Left kidney (tissue), 1 donor: ENCODE measurements at regions not wholly inside any gene's neighbourhood (a gene's known extent, or its start where the extent isn't known, plus 50 kb on each side); places are given as distances from the start of the nearest gene placed in this dataset.
"Not testable (repeated sequence)": the region's sequence is repeated elsewhere in the genome, so short reads cannot be mapped to it uniquely, and the experiment has no call there.

Experiments
- DNase-seq: peaks from one replicate; pipeline ENCODE4 v3.0.0-alpha.2; 2013

DNA sequence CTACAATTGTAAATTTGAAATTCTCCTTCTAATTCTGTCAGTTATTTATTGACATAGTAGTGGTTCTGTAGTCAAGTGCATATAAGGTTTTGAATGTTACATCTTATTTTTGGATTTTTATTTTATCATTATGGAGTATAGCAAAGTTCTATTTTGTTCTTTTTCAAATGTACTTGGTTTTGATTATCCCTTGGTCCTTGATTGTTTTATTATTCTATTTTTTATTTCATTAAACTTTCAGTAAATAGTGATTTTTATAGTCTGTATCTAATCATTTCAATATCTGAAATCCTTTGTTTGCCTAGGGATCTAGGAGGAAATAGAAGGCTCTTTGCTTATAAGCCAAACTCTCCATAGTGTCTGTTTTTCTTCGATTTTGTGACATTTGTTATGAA, 87.8 kb downstream of the HFE start:
- DNase-seq = no peak

DNA sequence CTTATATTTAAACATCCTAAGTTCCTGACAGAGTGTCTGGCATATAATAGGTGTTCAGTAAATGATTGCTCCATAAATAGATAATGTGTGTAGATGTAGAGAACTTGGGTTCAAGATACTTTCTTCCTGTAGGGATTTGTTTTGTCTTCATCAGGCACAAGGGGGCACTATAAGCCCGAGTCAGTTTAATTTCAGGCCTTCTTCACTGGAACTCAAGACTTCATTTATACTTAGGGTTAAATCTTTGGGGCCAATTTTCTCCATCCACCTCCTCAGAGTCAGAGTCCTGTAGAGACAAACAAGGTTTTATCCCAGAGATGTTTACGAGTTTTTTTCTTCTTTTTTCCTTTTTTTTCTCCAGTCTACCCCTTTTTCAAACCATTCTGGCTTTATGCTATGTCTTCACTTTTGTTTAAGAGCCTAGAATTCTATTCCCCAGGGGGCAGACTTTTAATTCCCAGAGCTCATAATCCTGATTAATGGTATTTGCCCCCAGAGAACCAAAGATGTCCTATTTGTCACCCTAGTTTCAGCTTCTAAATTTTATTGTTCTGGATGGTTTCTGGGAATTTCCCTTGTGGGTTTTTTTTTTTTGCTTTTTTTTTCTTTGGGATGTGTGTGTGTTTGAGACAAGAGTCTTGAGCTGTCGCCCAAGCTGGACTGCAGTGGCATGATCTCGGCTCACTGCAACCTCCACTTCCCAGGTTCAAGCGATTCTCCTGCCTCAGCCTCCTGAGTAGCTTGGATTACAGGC, 88.4 kb downstream of the HFE start:
- no peak for DNase-seq

- DNase-seq = no peak
Observed at GRCh38 chr6:26179675-26180074, 92.4 kb downstream of the HFE start.

DNA sequence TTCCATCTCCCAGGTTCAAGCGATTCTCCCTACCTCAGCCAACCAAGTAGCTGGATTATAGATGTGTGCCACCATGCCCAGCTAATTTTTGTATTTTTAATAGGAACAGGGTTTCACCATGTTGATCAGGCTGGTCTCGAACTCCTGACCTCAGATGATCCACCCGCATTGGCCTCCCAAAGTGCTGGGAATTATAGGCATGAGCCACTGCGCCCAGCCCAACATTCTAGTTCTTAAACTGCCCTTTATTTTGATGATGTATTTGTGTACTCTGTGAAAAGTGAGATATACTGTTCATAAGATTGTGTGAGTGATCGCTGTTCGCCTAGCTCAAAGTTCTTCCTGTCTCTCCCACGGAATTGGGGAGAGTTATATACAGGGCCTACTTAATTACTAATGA, 93.1 kb downstream of the HFE start:
- DNase-seq = no peak

GRCh38 chr6:26183237-26183580, 96.0 kb downstream of the HFE start:
- no peak for DNase-seq

DNA sequence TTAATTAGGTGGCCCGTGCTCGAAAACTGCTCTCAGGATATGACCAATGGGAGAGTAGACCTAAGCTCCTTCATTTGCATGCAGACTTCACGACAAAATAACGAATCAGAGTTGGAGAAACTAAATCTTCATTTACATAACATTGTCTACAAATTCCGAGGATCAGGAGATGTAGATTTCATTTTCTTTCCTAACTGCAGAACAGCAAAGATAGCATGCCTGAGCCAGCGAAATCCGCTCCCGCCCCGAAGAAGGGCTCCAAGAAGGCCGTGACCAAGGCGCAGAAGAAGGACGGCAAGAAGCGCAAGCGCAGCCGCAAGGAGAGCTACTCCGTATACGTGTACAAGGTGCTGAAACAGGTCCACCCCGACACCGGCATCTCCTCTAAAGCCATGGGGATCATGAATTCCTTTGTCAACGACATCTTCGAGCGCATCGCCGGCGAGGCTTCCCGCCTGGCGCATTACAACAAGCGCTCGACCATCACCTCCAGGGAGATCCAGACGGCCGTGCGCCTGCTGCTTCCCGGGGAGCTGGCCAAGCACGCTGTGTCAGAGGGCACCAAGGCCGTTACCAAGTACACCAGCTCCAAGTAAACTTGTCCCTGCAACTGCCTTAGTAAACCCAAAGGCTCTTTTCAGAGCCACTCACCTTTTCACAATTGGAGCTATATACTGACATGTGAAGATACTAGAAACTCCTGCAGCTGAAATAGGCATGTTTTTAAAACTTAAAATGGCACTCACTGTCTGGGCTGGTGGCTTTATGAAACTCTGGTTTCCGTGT, 96.5 kb downstream of the HFE start:
- DNase-seq = peak; percentile 94

DNA sequence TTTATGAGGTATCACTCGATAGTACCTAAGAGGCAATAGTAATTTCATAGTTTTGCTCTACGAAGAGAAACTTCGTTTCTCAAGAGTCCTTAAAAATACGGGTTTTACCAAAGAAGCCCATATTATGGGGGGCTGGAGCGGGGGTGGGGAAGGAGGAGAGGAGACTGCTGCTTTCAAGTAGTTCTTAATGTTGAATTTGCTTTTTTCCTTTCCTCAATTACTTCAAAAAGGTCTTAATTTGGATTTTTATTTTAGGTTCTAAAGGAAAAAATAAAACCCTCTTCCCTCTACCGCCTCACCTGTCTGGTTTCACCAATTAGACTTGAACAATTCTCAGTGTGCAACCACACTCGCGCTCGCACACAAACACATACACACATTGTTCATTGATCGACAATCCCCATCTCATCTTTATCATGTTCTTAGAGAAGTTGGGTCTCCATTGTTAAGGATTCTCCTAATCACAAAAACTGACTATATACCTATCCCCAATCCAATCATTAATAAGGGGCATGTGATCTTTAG, 97.2 kb downstream of the HFE start:
- DNase-seq = no peak

DNA sequence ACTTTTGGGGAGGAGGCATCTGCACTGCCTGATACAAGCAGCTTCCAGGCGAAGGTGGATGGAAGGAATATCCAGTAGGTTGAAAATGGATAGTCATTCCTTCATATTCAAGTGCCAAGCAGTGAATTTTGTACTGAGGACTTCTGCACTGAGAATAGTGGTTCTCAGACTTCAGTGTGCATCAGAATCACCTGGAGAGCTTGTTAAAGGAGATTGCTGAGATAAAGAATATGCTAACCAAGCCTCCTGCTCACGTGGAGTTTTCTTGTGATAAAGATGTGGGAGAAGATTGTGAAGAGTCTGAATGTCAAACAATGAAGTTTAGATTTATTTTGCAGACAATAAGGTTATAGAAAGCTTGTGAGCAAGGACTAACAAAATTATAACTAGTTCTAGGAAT, 97.8 kb downstream of the HFE start:
- DNase-seq = no peak

GRCh38 chr6:26185802-26186201, 98.6 kb downstream of the HFE start:
- no peak for DNase-seq

GRCh38 chr6:26186652-26187051, 99.4 kb downstream of the HFE start:
- no peak for DNase-seq

DNA sequence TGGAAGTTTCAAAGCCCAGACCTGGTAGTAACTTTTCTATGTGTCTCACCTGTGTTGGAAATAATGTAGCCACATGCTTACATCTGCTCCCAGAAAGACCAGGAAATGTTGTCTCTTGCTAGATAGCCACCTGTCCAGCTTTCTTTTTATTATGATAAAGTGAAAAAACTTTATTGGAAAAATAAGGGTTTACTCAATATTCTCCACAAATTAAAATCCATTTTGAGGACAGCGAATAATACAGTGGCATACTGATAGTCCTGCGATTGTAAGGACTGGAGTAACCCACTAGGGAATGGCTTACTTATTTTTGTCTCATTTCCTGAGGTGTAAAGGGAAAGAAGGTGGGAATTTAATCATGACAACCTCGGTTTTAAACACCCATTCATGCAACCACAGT, 100.1 kb downstream of the HFE start:
- no peak for DNase-seq

GRCh38 chr6:26187981-26188635, 100.9 kb downstream of the HFE start:
- DNase-seq = no peak

DNA sequence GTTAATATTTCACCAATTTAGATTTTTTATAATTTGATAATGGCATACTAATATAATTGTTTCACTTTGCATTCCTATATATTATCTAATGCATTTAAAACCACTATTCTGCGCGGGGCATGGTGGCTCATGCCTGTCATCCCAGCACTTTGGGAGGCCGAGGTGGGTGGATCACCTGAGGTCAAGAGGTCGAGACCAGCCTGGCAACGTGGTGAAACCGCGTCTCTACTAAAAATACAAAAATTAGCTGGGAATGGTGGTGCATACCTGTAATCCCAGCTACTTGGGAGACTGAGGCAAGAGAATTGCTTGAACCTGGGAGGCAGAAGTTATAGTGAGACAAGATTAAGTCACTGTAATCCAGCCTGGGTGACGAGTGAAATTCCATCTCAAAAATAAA, 104.3 kb downstream of the HFE start:
- DNase-seq = not testable (repeated sequence)

DNA sequence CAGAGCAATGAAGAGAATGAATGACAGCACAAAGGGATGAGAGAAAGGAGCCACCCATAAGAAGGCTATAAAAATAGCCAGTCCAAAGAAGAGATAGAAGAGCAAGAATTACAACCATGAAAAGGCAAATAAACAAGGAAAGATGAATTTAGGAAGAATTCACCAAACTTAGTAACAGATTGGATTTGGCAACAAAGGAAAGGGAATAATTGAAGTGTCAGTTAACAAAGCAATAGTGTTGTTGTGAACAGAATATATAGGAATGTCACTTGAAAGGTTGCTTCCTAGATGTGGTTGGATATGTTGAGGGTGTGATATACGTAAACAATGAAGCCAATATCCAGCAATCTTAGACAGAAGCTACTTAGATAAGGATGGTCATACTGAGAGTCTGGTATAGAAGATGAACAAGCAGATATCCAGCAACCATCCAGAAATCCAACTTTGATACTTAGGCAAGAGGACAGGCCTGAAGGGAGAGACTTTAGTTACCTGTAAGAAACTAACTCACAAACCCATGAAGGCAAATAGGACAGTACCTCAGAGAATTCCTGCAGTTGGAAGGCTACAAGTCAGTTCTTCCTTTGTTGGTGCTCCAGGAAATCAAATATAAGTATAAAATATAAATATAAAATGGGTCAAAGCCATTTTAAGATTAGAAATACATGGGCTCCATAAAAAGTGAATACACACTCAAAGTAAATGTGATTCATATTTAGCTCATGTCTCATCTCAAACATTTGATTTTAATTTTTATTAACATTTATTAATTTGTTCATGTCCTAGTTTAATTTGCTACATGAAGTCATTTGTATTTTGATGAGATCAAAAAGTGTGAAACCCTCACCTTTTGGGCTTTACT, 106.5 kb downstream of the HFE start:
- no peak for DNase-seq

GRCh38 chr6:26194329-26194701, 107.1 kb downstream of the HFE start:
- DNase-seq = no peak

DNA sequence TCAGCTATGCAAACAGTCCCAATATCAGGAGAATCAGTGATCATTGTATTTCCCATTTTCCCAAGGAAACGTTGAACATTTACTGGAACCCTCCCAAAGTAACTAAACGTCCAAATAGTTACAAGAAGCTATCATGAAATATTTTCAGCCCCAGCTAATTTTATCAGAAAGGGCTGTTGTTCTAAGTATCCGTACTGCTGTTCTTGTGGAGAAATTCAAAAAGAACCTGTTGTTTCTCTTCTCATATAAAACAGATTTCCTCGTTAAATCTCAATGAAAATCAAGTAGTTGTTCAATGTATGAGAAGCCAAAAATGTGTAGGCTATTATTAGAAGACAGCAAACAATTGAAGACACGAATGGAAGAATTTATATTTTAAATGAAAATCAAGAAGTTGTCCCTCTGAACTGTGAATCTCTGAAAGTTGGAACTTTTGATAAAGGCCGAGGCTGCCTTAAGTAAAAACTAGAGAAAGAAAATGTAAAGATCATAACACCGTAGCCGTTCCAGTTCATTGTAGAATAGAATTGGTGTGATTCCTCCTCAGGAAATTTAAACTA, 107.7 kb downstream of the HFE start:
- no peak for DNase-seq

DNA sequence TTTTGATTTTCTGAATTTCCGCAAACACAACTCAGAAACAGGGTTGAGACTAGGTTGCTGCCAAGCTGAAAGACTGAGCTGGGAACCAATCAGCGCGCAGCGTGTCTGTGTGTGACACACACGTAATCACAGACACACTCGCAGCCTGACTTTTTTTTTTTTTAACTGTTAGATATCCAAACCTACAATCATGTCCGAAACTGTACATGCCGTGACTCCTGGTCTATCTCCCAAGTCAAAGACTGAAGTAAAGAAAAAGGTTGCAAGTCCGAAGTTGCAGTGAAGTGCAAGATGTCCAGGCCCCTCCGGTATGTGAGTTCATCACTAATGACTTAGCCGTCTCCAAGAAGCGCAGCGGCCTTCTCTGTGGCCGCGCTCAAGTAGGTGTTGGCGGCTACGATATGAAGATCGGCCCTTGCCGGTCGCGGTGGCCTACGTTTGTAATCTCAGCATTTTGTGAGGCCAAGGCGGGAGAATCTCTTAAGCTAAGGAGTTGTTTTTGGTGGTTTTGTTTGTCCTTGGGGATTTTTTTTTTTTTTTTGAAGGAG, 108.2 kb downstream of the HFE start:
- peak; percentile 91 for DNase-seq

DNA sequence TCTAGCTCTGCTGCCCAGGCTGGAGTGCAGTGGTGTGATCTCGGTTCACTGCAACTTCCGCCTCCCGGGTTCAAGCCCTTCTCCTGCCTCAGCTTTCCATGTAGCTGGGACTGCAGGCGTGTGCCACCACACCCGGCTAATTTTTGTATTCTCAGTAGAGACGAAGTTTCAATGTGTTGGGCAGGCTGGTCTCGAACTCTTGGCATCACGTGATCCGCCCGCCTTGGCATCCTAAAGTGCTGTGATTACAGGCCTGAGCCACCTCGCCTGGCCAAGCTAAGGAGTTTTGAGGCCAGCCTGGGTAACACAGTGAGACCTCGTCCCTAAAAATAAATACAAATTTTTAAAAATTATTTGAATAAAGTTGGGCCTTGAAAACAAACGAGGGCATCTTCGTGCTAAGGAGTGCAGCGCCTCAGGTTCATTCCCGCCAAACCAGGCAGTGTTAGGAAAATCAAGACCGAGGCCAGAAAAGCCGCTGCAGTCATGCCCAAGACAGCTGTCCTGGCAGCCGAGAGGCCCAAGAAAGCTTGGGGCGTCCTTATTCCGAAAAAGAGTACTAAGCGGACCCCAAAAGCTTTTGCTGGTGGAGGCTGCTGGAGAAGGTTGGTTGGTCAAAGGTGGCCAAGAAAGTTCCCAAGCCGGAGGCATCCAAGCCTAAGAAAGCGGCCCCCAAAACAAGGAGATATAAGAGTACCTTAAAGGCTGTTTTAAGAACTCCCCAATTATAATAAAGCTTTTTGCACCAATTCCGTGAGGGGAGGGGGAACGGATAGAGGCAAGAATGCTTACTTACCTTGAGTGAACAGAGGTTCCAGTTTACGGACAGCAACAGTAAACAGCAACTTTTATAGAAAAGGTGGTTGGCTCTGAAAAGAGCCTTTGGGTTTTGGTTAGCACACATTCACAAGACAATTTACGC, 109.0 kb downstream of the HFE start:
- DNase-seq = no peak

DNA sequence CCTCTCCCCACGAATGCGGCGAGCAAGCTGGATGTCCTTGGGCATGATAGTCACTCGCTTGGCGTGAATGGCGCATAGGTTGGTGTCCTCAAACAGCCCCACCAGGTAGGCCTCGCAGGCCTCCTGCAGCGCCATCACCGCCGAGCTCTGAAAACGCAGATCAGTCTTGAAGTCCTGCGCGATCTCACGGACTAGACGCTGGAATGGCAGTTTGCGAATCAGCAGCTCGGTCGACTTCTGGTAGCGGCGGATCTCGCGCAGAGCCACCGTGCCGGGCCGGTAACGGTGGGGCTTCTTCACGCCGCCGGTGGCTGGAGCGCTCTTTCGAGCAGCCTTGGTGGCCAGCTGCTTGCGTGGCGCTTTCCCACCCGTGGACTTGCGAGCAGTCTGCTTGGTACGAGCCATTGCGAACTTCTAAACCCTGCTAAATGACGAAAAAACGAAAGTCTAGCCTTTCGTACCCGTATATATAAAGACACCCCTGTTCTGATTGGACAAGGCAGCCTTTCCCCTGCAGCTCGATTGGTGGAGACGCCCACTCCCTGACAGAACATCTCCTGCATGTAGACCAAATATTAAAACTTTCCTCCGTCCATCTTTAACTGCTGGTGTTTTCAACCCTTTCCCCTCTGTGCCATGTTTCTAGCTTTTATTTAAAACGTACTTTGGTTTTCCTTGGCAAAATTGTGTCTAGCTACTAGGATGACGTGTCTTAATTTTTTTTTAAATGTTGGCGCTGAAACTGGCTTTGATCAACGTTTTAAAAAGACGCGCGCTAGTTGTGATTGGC, 109.8 kb downstream of the HFE start:
- DNase-seq = peak; percentile 91

DNA sequence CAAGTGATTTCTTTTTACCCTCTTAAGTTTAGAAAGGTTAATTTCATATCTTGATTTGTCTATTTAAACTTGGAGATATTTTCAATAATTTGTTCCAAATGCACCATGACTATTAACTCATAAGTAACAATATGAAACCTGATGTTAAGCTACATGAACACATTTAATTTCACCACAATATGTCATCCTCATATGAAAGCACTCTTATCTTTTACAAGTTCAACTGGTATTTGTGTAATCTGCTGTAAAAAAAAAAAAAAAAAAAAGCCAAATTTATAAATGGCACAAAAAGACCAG, 110.4 kb downstream of the HFE start:
- no peak for DNase-seq
